ACC112 (cell line): ENCODE measurements at regions not wholly inside any gene's neighbourhood (a gene's known extent, or its start where the extent isn't known, plus 50 kb on each side); places are given as distances from the start of the nearest gene placed in this dataset.

Experiments used
- H2AFZ ChIP-seq: fragments of 200-600 bp; sonication (generic); one replicate; pipeline ENCODE4 v1.6.0; 2017; ENCODE audit warnings: antibody characterized with exemption, low read length; ENCODE audit not compliant: unreplicated experiment
- H3K27ac ChIP-seq: fragments of 200-600 bp; sonication (generic); 2 replicates; pipeline ENCODE4 v1.5.1; 2014; ENCODE audit warnings: low read depth, mild to moderate bottlenecking, antibody characterized with exemption, low read length, moderate library complexity
- H3K27me3 ChIP-seq: fragments of 200-600 bp; sonication (generic); 2 replicates; pipeline ENCODE4 v1.6.1; 2014; ENCODE audit warnings: mild to moderate bottlenecking, antibody characterized with exemption, low read length, moderate library complexity, mixed read lengths; ENCODE audit not compliant: insufficient read depth
- H3K36me3 ChIP-seq: fragments of 200-600 bp; sonication (generic); 2 replicates; pipeline ENCODE4 v1.6.1; 2016; ENCODE audit warnings: mild to moderate bottlenecking, antibody characterized with exemption, low read length, moderate library complexity, mixed read lengths; ENCODE audit not compliant: insufficient read depth
- H3K4me1 ChIP-seq: fragments of 200-600 bp; sonication (generic); one replicate; pipeline ENCODE4 v1.6.1; 2016; ENCODE audit warnings: low read length, mixed read lengths; ENCODE audit not compliant: insufficient read depth, unreplicated experiment, control insufficient read depth
- H3K4me3 ChIP-seq: fragments of 200-600 bp; sonication (generic); 2 replicates; pipeline ENCODE4 v1.5.1; 2014; ENCODE audit warnings: mild to moderate bottlenecking, low read depth, low read length
- H3K79me2 ChIP-seq: fragments of 200-600 bp; sonication (generic); one replicate; pipeline ENCODE4 v1.6.0; 2016; ENCODE audit warnings: low read length; ENCODE audit not compliant: control insufficient read depth, unreplicated experiment, insufficient read depth

DNA sequence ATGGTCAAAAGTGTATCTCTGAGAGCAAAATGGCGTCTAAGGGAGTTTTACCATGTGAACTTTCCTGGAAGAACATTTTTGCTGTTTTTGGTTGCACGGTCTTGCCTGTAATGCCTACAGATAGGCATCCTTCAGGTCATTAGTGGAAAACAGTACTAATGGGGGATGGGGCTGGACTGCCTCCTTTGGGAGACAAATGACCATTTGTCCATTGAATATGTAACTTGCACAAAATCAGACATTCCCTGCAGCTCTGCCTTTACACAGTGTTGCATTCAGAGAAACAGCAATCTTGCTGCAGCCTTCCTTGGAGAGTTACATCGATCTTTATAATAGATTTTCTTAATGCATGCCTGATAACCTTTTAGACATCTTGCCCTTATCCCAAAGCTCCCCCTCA is 138.5 kb upstream of the EGFLAM start:
- Histone ChIP-seq H2AFZ (no peak overlapping the region), H3K36me3 (no peaks in the 10 kb centered on the region), H3K79me2 (no peaks in the 10 kb centered on the region), H3K4me1 (no peaks in the 10 kb centered on the region), H3K4me3 (no peak overlapping the region), H3K27me3 (peaks cover 20% of the 10 kb centered on the region), H3K27ac (no peak overlapping the region)

DNA sequence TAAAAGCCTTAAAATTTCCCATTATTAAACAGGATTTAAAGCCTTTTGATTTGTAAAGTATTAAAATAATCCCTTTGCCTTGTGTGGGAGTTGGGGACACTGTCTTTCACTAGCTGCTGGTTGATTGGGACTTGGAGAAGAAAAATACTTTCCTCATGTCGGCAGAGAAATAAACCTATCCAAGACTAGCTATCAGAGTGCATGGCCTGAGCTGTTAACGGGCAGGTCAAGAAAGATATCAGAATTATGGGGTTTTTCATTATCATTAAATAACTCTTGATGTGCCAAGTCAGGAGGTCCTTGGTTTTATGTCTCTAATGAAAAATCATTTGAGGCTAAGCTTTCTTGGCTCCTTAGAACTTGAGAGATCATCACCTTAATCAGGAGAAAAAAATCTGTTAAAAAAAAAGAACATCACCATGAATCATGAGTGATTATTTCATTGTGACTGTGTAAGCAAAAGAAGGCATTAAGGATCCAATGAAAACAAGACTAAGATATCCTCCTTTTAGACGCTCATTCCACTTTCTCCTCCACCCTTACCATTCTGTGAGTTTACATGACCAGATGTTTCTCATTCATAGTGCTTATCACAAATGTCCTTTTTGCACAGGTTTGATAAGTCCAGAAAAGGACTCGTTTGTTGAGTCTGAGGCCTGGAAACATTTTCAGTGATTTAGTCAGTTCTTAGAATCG is 140.4 kb upstream of the EGFLAM start:
- Histone ChIP-seq H3K4me3 (no peak overlapping the region), H2AFZ (no peak overlapping the region), H3K36me3 (no peaks in the 10 kb centered on the region), H3K4me1 (no peaks in the 10 kb centered on the region), H3K27ac (no peak overlapping the region), H3K79me2 (no peaks in the 10 kb centered on the region), H3K27me3 (peaks cover 20% of the 10 kb centered on the region)

DNA sequence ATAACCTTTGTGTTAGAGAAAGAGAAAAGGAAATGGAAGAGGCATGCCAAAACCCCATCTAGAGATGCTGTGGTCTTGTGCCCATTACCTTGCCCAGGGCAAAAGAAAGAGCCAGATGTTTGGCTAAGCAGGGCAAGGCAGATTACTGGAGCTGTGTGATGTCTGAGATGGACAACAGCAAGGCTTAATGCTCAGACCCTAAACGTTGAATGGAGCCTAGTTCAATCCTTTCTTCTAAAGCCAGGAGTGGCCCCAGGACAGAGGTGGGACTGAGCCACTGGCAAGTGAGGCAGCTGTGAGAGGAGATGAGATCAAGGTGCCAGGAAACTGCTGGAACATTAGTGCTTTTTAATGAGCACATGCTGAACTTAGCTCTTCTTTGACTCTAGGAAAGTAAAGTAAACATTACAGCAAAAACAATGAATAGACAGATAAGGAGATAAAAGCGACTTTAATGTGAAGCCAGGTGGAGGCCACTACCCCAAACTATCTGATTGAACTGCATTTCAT is 143.0 kb upstream of the EGFLAM start:
- Histone ChIP-seq H3K4me1 (no peaks in the 10 kb centered on the region), H3K27ac (no peak overlapping the region), H3K27me3 (peaks cover 16% of the 10 kb centered on the region), H3K4me3 (no peak overlapping the region), H3K36me3 (no peaks in the 10 kb centered on the region), H2AFZ (no peak overlapping the region), H3K79me2 (no peaks in the 10 kb centered on the region)

DNA sequence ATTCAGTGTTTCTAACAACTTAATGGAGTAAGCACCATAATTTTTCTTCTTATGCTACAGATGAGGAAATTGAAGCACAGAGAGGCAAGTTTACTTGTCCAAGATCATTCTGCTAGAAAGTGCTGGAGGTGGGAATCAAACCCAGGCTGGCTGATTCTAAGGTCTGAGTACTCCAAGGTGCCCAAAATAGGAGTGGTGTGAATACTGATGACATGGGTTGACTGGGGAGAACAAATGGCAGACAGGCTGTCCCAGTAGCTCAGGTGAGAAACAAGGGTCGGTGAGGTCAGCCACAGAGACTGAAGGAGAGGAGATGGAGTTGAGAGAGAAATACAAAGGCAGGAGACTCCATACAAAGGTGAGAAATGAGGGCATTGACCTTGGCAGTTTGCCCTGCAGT is 144.5 kb upstream of the EGFLAM start:
- Histone ChIP-seq H3K27ac (no peak overlapping the region), H3K4me1 (no peaks in the 10 kb centered on the region), H3K79me2 (no peaks in the 10 kb centered on the region), H3K36me3 (no peaks in the 10 kb centered on the region), H2AFZ (no peak overlapping the region), H3K4me3 (no peak overlapping the region), H3K27me3 (peaks cover 16% of the 10 kb centered on the region)

DNA sequence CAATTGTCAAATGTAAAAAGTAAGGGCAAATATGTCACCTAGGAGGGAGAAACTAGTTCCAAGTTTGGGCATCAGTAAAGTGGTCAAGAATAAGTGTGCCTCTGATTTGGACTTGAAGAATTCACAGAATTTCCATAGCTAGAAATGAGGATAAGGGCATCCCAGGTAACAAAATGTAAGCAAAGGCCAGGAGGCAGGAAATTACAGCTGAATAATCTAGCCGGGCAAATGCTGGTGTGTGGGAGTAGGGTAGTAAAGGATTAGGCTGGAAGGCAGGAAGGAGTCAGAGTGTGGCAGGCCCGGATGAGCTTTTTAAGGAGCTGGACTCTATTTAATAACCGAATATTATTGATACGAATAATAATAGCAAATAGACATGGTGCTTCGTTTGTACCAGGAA is 144.9 kb upstream of the EGFLAM start:
- Histone ChIP-seq H2AFZ (no peak overlapping the region), H3K36me3 (no peaks in the 10 kb centered on the region), H3K4me3 (no peak overlapping the region), H3K27me3 (peaks cover 15% of the 10 kb centered on the region), H3K27ac (no peak overlapping the region), H3K79me2 (no peaks in the 10 kb centered on the region), H3K4me1 (no peaks in the 10 kb centered on the region)

DNA sequence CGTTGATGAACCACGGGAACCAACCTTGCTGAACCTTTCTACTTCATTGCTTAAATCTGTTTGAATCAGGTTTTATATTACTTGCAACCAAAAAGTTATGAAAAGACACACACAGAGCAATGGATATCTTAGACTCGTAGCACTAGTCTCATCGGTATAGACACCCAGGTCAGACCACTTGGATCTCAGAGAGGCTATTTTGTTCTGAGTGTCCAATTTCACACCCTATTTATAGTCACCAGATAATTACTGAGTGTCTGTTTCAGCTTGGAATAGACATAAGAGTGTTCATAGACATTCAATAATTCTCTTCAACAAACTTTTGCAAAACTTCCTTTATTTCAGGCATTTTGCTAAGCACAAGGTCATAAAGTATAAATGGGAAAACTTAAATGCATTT is 145.4 kb upstream of the EGFLAM start:
- H3K27ac ChIP-seq: no peak overlapping the region
- no peak overlapping the region for H3K4me3 ChIP-seq
- no peaks in the 10 kb centered on the region for H3K4me1 ChIP-seq
- H3K36me3 ChIP-seq: no peaks in the 10 kb centered on the region
- H3K79me2 ChIP-seq: no peaks in the 10 kb centered on the region
- H2AFZ ChIP-seq: no peak overlapping the region
- H3K27me3 ChIP-seq: peaks cover 10% of the 10 kb centered on the region

DNA sequence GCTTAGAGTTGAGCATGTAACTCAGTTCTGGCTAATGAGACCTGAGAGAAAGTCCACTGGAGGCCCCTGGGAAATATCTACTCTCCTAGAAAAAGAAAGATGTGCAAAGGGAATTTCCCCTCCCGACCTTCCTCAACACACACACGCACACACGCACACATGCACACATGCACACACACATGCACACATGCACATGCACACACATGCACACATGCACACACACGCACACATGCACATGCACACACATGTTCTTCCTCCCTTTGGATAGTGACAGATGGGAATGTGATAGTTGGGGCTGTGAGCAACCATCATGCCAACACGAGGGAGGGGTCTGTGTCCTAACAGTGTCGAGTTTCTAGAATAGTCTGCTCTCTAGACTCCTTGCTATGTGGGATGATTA is 148.2 kb upstream of the EGFLAM start:
- no peaks in the 10 kb centered on the region for H3K79me2 ChIP-seq
- no peaks in the 10 kb centered on the region for H3K27me3 ChIP-seq
- no peaks in the 10 kb centered on the region for H3K36me3 ChIP-seq
- no peak overlapping the region for H2AFZ ChIP-seq
- H3K4me3 ChIP-seq: no peak overlapping the region
- H3K27ac ChIP-seq: no peak overlapping the region
- H3K4me1 ChIP-seq: no peaks in the 10 kb centered on the region

DNA sequence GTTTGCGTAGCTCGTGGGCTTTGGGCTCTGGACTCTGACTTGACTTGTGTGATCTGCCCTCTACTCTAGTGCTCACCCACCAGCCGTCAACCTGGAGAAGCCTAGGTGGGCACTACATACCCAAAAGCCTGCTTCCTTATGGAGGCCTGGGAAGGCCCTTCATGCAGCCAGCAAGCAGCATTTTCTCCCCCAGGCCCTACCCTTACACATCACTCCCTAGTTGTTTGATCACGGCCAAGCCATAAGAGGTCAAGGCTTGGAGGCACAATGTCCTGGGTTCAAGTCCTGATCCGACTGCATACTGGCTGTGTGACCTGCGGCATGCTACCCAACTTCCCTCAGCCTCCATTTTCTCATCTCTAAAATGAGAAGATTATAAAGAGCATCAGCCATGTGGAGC is 151.3 kb upstream of the EGFLAM start:
- no peaks in the 10 kb centered on the region for H3K27me3 ChIP-seq
- no peaks in the 10 kb centered on the region for H3K36me3 ChIP-seq
- no peak overlapping the region for H2AFZ ChIP-seq
- no peak overlapping the region for H3K27ac ChIP-seq
- no peaks in the 10 kb centered on the region for H3K4me1 ChIP-seq
- no peak overlapping the region for H3K4me3 ChIP-seq
- no peaks in the 10 kb centered on the region for H3K79me2 ChIP-seq

DNA sequence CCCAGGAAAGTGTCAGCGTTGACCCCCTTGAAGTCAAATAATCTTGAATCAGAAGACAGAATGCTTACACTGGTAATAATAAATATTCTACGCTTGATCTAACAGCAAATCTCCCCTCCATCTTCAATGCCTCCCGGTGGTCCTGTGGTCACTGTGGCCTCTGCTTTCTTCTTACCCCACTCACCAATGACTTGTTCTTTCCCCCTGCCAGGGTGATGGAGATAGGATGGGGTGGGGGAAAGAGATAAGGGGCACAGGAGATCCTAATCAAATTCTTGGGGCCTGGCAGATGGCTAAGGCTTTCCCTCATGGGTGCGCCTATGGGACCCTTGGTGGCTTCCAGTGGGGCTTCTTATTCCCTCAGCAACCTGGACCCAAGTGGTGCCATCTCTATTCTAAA is 152.6 kb upstream of the EGFLAM start:
- Histone ChIP-seq H3K27me3 (no peaks in the 10 kb centered on the region), H3K27ac (no peak overlapping the region), H3K79me2 (no peaks in the 10 kb centered on the region), H2AFZ (no peak overlapping the region), H3K4me3 (no peak overlapping the region), H3K4me1 (no peaks in the 10 kb centered on the region), H3K36me3 (no peaks in the 10 kb centered on the region)

DNA sequence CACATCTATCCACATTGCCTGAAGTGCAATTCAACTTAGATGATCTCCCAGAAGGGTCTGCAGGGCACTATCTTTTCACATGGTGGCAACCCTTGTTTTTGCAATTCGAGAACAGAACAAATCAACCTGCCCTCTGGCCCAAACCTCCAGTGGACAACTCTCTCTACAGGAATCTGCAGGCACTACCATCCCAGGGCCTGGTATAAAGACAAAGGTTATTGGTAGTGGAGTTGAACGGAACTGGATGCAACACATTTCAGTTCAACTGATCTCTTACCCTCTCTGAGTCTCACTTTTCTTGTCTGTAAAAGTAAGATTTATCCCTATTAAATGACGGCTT is 153.2 kb upstream of the EGFLAM start:
- no peaks in the 10 kb centered on the region for H3K79me2 ChIP-seq
- H3K27me3 ChIP-seq: no peaks in the 10 kb centered on the region
- no peak overlapping the region for H2AFZ ChIP-seq
- no peaks in the 10 kb centered on the region for H3K4me1 ChIP-seq
- H3K27ac ChIP-seq: no peak overlapping the region
- H3K36me3 ChIP-seq: no peaks in the 10 kb centered on the region
- no peak overlapping the region for H3K4me3 ChIP-seq

DNA sequence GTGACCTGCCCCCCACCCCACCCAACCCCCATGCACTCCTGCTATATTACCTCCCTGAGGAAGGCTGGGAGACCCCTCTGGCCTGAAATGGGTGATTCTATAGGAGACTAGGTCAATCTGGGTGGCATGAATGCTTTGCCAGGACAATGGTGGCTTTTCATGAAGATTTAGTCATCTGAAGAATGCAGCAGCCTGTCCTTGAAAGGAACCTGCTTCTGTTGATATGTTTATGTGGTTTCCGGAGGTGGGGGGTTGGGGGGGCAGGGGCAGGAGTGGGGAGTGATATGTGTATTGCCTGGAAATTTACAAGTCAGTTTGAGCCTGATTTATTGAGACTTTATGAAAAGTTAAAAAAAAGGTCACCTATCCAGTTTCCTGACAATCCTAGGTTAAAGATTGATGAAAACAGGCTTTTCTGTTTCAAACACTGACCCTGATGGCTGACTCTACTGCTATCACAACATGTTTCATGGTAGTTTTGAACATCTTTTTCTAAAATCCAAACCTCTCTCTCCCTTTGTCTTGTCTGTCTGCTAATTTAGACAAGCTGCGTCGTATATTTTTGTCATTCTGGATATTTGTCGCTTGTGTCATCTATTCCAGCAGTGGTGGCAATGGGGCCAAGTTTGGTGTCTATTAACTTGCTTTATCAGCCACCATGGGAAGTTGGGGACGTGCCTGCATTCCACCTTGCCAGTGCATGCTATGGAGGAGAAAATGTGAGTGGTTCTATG is 153.7 kb upstream of the EGFLAM start:
- H3K79me2 ChIP-seq: no peaks in the 10 kb centered on the region
- no peaks in the 10 kb centered on the region for H3K36me3 ChIP-seq
- no peaks in the 10 kb centered on the region for H3K27me3 ChIP-seq
- no peaks in the 10 kb centered on the region for H3K4me1 ChIP-seq
- no peak overlapping the region for H3K27ac ChIP-seq
- H2AFZ ChIP-seq: no peak overlapping the region
- no peak overlapping the region for H3K4me3 ChIP-seq
